ENCODE measurements at regions not wholly inside any gene's neighbourhood (a gene's known extent, or its start where the extent isn't known, plus 50 kb on each side); places are given as distances from the start of the nearest gene placed in this dataset.

- DNase-seq (ENCODE audit: extremely low spot score, insufficient read length, low read depth) = no peak
Observed at GRCh38 chr11:24064309-24064903, 432.4 kb upstream of the LUZP2 start.

DNA sequence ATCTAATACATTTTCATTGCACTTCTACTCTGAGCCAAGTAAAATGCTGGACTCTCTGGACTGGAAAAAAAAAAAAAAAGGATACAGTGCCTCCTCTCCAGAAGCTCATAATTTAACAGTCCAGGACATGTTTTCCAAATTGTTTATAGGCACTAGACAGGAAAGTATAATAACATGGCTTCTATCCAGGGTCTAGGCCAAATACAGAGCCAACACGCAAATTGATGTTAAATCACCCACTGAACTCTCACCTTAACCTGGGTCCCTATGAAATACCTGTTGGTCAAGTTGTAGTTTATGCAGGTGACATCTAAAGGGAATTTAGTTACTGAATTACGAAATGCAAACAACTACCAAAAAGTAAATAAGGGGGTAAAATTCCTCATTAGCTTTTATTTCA, 428.7 kb upstream of the LUZP2 start:
- DNase-seq (ENCODE audit: extremely low spot score, insufficient read length, low read depth) (no peak), FAIRE-seq (no peak)

More at GRCh38 chr11:24064309-24064903, 432.4 kb upstream of the LUZP2 start:
- FAIRE-seq = no peak

- no peak for FAIRE-seq
- no peak for DNase-seq (ENCODE audit: extremely low spot score, insufficient read length, low read depth)
Observed at GRCh38 chr11:24070435-24070834, 426.4 kb upstream of the LUZP2 start.

DNA sequence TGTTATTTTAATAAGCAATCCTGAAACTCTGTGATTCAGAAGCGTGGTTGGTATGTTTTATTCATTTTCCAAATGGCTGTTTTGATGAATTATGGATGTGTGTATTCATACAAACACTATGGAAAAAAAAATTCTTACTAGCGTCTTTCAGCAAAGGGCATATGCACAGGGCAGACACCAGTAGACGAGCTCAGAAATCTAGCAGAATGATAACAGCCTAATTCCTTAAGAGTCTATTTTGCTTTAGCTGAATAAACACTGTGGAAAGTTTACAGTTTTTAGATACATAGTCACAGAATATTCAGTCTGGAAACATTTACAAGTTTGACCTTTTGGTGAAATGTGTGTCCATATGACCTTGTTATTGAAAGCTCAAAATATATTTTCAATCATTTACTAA, 418.8 kb upstream of the LUZP2 start:
- FAIRE-seq = no peak
- no peak for DNase-seq (ENCODE audit: extremely low spot score, insufficient read length, low read depth)

- no peak for FAIRE-seq
- no peak for DNase-seq (ENCODE audit: extremely low spot score, insufficient read length, low read depth)
Observed at GRCh38 chr11:24082241-24082640, 414.6 kb upstream of the LUZP2 start.

DNA sequence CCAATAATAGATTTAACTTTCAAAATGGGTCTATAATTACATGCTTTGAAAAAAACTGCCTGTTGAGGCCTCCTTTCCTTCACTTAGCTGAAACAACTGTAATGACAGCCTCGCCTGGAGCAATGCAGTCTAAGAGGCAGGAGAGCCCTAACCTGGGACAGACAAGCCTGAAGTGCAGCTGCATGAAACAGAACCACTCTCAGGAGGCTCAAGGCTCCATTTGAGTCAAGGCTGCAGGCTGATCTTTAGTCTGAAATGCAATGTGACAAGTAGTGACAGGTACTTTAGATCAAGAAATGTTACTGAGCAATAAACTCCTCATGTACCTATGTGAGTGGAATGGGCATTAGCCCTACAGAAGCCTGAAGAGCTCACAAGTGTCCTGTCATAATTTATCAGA, 414.0 kb upstream of the LUZP2 start:
- no peak for DNase-seq (ENCODE audit: extremely low spot score, insufficient read length, low read depth)
- no peak for FAIRE-seq

- FAIRE-seq (no peak), DNase-seq (ENCODE audit: extremely low spot score, insufficient read length, low read depth) (no peak)
Observed at GRCh38 chr11:24084956-24085355, 411.9 kb upstream of the LUZP2 start.

DNA sequence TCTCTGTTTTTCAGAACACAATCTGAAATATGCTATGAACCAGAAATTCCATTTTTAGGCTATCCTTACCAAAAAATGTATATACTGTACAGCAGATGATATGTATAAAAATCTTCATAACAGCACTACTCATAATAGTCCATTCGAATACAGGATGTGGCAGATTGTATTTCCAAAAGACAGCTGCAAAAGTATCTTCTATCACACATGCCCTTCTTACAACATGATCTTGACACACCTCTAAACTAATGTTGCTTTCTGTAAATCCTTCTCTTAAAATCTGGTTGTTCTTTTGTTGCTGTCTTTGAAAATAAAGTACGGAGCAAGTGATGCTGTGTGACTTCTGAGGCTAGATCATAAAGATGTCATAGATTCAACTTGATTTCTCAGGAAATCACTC, 409.9 kb upstream of the LUZP2 start:
- FAIRE-seq = no peak
- no peak for DNase-seq (ENCODE audit: extremely low spot score, insufficient read length, low read depth)

DNA sequence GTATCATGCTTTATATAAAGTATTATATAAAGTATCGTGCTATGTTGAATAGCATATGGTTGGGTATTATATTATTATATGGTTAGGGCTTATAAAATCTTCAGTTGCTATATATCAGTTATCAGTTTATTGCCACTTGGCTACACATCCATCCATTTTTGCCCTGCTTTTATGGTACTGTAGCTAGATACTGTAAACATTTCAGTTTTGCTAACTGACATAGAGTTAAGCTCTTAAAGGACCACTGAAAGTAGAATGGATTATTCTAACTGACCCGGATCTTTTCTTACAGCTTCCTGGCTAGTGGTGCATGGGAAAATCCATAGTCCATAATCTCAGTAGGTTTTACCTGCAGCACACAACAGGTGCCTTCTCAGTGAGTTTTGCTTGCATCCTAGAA, 405.3 kb upstream of the LUZP2 start:
- FAIRE-seq (no peak), DNase-seq (ENCODE audit: extremely low spot score, insufficient read length, low read depth) (no peak)

DNA sequence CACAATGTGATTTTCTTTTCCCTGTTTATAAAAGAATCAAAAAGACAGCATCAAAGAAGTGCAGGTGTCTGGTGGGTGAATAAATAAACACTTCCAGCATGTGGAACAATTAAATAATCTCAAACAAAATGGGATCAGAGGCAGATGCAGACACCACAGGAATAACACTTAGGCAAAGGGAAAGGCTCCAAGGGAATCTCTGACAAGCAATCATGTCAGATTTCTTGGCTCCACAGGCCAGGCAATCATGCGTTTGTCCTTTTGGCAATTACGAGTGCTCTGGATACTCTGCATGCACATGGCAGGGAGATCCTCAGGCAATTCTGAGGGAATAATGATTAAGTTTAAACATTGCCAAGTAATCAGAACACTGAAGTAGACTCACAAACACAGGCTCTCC, 403.5 kb upstream of the LUZP2 start:
- FAIRE-seq (no peak), DNase-seq (ENCODE audit: extremely low spot score, insufficient read length, low read depth) (no peak)

DNA sequence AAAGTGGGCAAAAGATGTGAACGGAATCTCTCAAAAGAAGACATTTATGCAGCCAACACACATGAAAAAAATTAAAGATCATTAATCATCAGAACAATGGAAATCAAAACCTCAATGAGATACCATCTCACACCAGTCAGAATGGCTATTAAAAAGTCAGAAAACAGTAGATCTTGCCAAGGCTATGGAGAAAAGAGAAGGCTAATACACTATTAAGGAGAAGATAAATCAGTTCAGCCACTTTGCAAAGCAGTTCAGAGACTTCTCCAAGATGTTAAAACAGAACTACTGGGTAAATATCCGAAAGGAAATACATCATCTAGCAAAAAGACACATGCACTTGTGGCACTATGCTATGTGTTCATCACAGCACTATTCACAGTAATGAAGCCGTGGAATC, 388.2 kb upstream of the LUZP2 start:
- DNase-seq (ENCODE audit: extremely low spot score, insufficient read length, low read depth) (no peak), FAIRE-seq (no peak)

DNA sequence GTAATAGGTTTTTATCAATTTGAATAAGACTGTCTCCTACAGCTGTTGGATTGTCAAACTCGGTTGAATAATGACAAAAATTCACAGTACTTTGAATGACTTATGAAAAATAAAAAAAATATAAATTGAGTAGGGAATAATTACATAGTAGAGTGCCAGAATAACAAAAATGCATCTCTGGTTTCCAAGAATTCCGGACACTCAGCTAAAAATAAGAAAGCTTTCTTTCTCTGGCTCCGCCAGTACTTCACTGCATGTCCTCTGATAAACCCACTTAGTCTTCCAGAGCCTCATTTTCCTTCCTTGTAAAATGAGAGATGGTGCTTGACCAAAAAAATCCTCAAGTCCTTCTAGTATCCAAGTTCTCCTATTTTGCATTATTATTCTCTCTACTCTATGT, 374.6 kb upstream of the LUZP2 start:
- DNase-seq (ENCODE audit: extremely low spot score, insufficient read length, low read depth) (no peak), FAIRE-seq (no peak)

GRCh38 chr11:24124876-24125275, 372.0 kb upstream of the LUZP2 start:
- FAIRE-seq (no peak), DNase-seq (ENCODE audit: extremely low spot score, insufficient read length, low read depth) (no peak)

DNA sequence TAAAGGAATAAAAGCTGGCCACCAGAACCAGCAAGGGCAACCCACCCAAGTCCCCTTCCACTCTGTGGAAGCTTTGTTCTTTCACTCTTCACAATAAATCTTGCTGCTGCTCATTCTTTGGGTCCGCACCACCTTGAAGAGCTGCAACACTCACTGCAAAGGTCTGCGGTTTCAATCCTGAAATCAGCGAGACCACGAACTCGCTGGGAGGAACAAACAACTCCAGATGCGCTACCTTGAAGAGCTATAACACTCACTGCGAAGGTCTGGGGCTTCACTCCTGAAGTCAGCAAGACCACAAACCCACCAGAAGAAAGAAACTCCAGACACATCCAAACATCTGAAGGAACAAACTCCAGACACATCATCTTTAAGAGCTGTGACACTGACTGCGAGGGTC, 365.2 kb upstream of the LUZP2 start:
- DNase-seq (ENCODE audit: extremely low spot score, insufficient read length, low read depth) (no peak), FAIRE-seq (no peak)

DNA sequence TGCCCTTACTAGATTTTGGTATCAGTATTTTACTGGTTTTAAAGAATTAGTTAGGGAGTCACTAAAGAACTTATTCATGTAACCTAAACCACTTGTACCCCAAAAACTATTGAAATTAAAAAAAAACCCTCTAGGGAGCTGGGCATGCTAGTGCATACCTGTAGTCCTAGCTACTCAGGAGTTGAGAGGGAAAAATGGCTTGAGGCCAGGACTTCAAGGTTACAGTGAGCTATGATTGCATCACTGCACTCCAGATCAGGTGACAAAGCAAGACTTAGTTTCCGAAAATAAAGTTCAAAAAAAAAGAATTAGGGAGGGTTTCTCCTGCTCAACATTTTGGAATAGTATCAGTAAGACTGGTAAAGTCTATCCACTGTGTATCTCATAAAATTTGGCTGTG, 364.4 kb upstream of the LUZP2 start:
- DNase-seq (ENCODE audit: extremely low spot score, insufficient read length, low read depth) (no peak), FAIRE-seq (no peak)

GRCh38 chr11:24134879-24135589, 361.8 kb upstream of the LUZP2 start:
- FAIRE-seq = no peak
- DNase-seq (ENCODE audit: extremely low spot score, insufficient read length, low read depth) = no peak

DNA sequence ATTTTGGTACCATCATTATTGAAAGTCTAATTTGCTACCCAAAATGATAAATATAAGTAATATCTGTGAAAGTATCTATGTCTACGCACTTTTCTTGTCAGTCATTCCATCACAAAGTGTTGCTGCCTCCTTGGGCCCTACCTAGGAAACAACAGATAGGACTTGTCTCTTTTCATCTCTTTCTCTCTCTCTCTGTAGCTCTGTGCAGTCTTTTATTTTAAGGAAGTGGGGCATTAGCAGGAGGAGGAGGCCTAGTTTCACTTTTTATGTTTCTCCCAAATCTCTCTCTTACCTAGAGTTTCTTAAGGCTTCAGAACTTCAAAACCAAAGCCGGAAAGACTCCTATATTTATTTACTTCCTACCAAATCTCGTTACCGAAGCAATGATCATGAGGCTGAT, 354.8 kb upstream of the LUZP2 start:
- DNase-seq (ENCODE audit: extremely low spot score, insufficient read length, low read depth) (no peak), FAIRE-seq (no peak)

- no peak for FAIRE-seq
- DNase-seq (ENCODE audit: extremely low spot score, insufficient read length, low read depth) = no peak
Observed at GRCh38 chr11:24145411-24145810, 351.4 kb upstream of the LUZP2 start.

DNA sequence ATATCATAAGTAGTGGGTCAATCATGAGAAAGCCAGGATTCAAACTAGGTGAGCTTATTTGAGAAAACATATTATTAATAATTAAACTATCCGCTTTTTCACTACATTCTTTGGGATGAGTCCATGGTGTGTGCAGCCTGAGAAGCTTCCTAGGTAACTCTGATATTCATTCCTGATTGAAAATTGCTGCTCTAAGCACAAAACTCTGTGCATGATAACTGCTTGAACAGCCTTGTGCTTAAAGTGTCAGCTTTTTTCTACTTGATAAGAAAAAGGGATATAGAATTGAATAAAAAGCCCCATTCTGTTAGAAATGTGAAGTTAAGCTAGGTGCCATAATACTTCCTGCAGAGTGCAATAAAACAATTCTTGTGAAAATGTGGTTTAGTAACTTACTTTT, 343.5 kb upstream of the LUZP2 start:
- FAIRE-seq (no peak), DNase-seq (ENCODE audit: extremely low spot score, insufficient read length, low read depth) (no peak)

- DNase-seq (ENCODE audit: extremely low spot score, insufficient read length, low read depth) (no peak), FAIRE-seq (no peak)
Observed at GRCh38 chr11:24155792-24156191, 341.1 kb upstream of the LUZP2 start.

GRCh38 chr11:24157316-24157715, 339.5 kb upstream of the LUZP2 start:
- FAIRE-seq (no peak), DNase-seq (ENCODE audit: extremely low spot score, insufficient read length, low read depth) (no peak)

- no peak for DNase-seq (ENCODE audit: extremely low spot score, insufficient read length, low read depth)
- FAIRE-seq = no peak
Observed at GRCh38 chr11:24161587-24161986, 335.3 kb upstream of the LUZP2 start.

Measured in GM18507 (cell line).